ENCODE measurements at regions not wholly inside any gene's neighbourhood (a gene's known extent, or its start where the extent isn't known, plus 50 kb on each side); places are given as distances from the start of the nearest gene placed in this dataset.
"Not testable (repeated sequence)": the region's sequence is repeated elsewhere in the genome, so short reads cannot be mapped to it uniquely, and the experiment has no call there.

DNA sequence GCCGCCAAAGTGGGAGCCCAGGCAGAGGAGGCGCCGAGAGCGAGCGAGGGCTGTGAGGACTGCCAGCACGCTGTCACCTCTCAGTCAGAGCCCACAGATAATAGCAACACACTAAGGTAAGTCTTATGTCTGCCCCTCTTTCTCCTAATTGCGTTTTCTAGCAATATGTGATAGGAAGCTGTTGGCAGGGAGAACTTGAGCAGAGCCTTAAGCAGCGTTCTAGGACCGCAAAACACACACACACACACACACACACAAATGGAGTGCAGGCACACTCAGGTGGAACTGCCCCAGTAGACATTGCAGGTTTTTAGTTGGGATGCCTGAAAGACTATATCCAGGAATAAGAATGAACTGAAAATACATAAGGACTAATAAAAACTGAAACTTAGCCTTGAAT, 1188.5 kb downstream of the NXPH1 start:
- intact Hi-C loops (cut with DNase I), result no loop called here
- no peak for DNase-seq

- intact Hi-C loops (cut with DNase I), result no loop called here
- DNase-seq, result peak in 6 of 10 donors; percentile 7 to 84 (median 41)
These were observed 1192.5 kb downstream of the NXPH1 start for GRCh38 chr7:9625953-9626352.

- no peak for DNase-seq
- intact Hi-C loops (cut with DNase I), result no loop called here
These were observed 1212.3 kb downstream of the NXPH1 start for GRCh38 chr7:9645756-9646155.

DNA sequence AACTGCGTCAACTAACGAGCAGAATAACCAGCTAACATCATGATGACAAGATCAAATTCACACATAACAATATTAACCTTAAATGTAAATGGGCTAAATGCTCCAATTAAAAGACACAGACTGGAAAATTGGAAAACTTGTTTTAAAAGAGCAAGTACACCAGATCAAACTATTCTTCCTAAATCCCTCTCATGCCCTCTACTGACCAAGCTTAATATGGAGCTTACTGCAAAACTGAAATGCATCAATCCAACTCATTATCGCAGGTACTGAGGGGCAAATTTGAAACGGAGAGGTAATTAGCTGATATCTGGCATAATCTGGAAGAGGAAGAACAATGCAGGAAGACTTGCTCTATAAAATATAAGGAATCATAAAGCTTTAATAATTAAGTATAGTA, 1223.8 kb downstream of the NXPH1 start:
- intact Hi-C loops (cut with DNase I), result no loop called here

GRCh38 chr7:9671979-9672917, 1238.8 kb downstream of the NXPH1 start:
- DNase-seq, result no peak
- intact Hi-C loops (cut with DNase I), result no loop called here

More for the DNA sequence above, 1223.8 kb downstream of the NXPH1 start:
- no peak for DNase-seq

GRCh38 chr7:9680713-9681112, 1247.3 kb downstream of the NXPH1 start:
- DNase-seq, result no peak

GRCh38 chr7:9681284-9681683, 1247.9 kb downstream of the NXPH1 start:
- no peak for DNase-seq
- intact Hi-C loops (cut with DNase I), result no loop called here

More at GRCh38 chr7:9680713-9681112, 1247.3 kb downstream of the NXPH1 start:
- intact Hi-C loops (cut with DNase I), result no loop called here

DNA sequence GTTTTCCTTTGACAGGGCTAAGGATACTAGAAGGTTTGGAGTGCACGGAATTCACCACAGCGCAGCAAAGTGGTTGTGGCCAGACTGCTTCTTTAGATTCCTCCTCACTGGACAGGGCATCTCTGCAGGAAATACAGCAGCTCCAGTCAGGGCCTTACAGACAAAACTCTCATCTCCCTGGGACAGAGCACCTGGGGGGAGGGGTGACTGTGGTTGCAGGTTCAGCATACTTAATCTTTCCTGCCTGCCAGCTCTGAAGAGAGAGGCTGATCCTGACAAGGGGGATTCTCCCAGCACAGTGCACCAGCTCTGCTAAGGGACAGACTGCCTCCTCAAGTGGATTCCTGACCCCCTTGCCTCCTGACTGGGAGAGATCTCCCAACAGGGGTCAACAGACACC, 1257.9 kb downstream of the NXPH1 start:
- intact Hi-C loops (cut with DNase I), result no loop called here

GRCh38 chr7:9698375-9698774, 1265.0 kb downstream of the NXPH1 start:
- intact Hi-C loops (cut with DNase I), result no loop called here
- no peak for DNase-seq

More for the DNA sequence above, 1257.9 kb downstream of the NXPH1 start:
- DNase-seq, result no peak

- DNase-seq, result no peak
- intact Hi-C loops (cut with DNase I), result no loop called here
These were observed 1264.5 kb upstream of the PHF14 start for GRCh38 chr7:9709216-9709615.

- DNase-seq, result no peak
- intact Hi-C loops (cut with DNase I), result no loop called here
These were observed 1262.3 kb upstream of the PHF14 start for GRCh38 chr7:9711259-9711918.

DNA sequence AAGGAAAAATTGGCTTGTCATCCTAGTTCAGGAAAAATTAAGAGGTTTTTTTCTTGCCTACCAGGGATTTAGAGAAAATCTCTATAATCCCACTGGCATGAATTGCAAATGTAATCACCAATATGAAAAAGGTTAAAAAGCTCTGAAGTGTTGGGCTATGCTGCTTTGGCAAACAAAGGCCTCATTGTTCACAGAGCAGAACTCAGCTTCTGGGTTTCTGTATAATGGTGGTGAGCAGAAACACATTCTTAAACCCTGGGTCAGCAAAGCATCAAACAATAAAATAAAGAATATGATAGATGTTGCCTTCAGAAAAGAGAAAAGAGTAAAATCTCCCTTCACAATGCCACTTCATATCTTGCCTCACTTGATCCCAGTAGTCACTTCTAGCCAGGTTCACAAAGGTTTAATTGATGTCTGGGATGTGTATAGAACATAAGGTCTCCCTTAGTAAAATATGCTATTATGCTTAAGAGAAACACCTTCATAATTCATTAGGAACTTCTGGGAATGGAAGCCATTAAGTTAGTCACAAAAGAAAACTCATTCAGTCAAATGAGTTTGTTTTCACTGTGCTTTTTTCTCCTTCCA, 1255.5 kb upstream of the PHF14 start:
- no peak for DNase-seq
- intact Hi-C loops (cut with DNase I), result no loop called here

GRCh38 chr7:9719303-9719702, 1254.4 kb upstream of the PHF14 start:
- no peak for DNase-seq
- intact Hi-C loops (cut with DNase I), result no loop called here

- DNase-seq, result no peak
- intact Hi-C loops (cut with DNase I), result no loop called here
These were observed 1254.0 kb upstream of the PHF14 start for GRCh38 chr7:9719721-9720120.

GRCh38 chr7:9725940-9726663, 1247.6 kb upstream of the PHF14 start:
- peak in 1 of 10 donors; percentile 73 for DNase-seq
- intact Hi-C loops (cut with DNase I), result not testable (repeated sequence)

DNA sequence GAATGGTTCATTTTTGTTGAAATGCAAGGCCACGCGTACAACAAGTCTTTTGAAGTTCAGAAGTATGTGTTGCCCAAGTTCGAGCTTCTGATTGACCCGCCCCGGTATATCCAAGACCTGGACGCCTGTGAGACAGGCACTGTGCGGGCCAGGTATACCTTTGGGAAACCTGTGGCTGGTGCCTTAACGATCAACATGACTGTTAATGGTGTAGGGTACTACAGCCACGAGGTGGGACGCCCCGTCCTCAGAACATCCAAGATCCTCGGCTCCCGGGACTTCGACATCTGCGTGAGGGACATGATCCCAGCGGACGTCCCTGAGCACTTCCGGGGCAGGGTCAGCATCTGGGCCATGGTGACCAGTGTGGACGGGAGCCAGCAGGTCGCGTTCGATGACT, 1246.9 kb upstream of the PHF14 start:
- DNase-seq, result peak in 1 of 10 donors; percentile 39
- intact Hi-C loops (cut with DNase I), result not testable (repeated sequence)

GRCh38 chr7:9727467-9727869, 1246.2 kb upstream of the PHF14 start:
- DNase-seq, result peak in 1 of 10 donors; percentile 55
- intact Hi-C loops (cut with DNase I), result not testable (repeated sequence)

DNA sequence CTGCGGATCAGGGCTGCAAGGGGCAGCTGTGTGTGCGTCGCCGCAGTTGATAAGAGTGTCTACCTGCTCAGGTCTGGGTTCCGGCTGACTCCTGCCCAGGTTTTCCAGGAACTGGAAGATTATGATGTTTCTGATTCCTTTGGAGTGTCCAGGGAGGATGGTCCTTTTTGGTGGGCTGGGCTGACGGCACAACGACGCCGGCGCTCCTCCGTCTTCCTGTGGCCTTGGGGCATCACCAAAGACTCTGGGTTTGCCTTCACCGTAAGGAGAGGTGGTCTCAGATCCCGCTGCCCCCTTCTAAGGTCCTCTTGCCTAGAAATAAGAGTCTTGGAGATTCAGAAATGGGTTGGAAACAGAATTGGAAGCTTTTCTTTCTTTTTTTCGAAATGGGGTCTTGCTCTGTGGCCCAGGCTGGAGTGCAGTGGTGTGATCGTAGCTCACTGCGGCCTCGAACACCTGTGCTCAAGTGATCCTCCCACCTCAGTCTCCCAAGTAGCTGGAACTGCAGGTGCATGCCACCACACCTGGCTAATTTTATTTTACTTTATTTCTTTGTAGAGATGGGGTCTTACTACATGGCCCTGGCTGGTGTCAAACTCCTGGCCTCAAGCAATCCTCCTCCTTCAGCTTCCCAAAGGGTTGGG, 1245.5 kb upstream of the PHF14 start:
- intact Hi-C loops (cut with DNase I), result not testable (repeated sequence)
- DNase-seq, result peak in 1 of 10 donors; percentile 53

GRCh38 chr7:9752033-9752432, 1221.6 kb upstream of the PHF14 start:
- intact Hi-C loops (cut with DNase I), result no loop called here
- DNase-seq, result no peak

DNA sequence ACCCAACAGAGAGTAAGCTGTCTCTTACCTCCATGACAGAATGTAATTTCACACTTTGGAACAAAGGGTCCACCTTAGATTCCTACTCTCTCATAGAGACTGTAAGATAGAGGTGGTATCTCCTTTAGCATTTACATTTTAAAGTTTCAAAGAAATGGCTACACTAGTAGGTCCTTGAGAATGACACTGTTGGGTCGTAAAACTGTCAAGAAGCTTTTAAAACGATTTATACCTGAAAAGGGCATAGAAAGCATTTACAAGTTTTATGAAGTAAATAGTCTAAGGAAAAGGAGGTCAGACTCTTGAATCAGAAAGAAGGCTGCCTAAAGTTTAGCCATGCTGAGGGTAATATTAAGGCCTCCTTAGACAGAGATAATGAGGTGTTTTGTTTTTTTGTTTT, 1212.4 kb upstream of the PHF14 start:
- intact Hi-C loops (cut with DNase I), result no loop called here
- no peak for DNase-seq
